ENCODE measurements at regions not wholly inside any gene's neighbourhood (a gene's known extent, or its start where the extent isn't known, plus 50 kb on each side); places are given as distances from the start of the nearest gene placed in this dataset.

GRCh38 chr13:34879851-34880250 lies 62.2 kb upstream of the NBEA start:
- no peak for DNase-seq (ENCODE audit: low spot score)
- intact Hi-C loops (cut with DNase I) = no loop called here

GRCh38 chr13:34881494-34881893 lies 60.6 kb upstream of the NBEA start:
- intact Hi-C loops (cut with DNase I) = no loop called here
- no peak for DNase-seq (ENCODE audit: low spot score)

GRCh38 chr13:34883396-34883795 lies 58.7 kb upstream of the NBEA start:
- DNase-seq (ENCODE audit: low spot score) = no peak
- intact Hi-C loops (cut with DNase I) = no loop called here

- intact Hi-C loops (cut with DNase I) = no loop called here
Measured at GRCh38 chr13:34884366-34884765, 57.7 kb upstream of the NBEA start.

DNA sequence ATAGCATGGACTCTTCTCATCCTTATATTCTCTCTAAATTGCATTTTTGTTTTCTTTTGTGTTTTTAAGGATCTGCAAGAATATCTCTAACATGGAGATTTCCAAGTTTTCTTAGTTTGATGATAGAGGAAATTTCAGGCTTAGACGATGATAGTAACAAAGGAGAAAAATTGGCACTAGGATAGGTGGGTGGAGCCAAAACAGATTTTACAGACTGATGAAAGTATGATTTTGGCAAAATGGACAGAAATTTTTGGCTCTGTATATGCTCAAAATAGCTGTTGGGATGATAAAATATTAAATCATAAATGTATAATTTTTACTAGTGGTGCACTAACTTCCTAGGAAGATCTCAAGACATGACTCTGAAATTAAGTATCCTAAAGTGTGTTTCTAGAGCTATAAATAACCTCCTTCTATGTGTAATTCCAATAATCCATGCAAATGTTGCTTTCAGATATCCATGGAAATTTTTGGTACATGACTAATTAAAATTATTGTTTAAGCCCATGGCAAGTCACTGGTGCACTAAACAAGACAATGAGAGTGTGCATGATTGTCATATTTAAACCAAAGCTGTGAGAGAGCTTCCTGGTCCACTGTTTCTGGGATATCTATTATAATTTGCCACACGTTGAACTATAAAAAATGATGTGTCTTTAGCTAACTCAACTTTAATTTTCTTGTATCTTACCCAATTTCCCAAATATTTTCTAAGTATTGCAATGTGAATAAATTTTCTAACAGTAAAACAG lies 55.8 kb upstream of the NBEA start:
- intact Hi-C loops (cut with DNase I) = no loop called here
- DNase-seq (ENCODE audit: low spot score) = no peak

More at GRCh38 chr13:34884366-34884765, 57.7 kb upstream of the NBEA start:
- no peak for DNase-seq (ENCODE audit: low spot score)

GRCh38 chr13:34886987-34887386 lies 55.1 kb upstream of the NBEA start:
- DNase-seq (ENCODE audit: low spot score) = no peak
- intact Hi-C loops (cut with DNase I) = no loop called here

Data from posterior vena cava (tissue), 2 donors.